NCI-H2196 treated with DMSO at 0.1 percent for 48 hours (cell line): ENCODE measurements at regions not wholly inside any gene's neighbourhood (a gene's known extent, or its start where the extent isn't known, plus 50 kb on each side); places are given as distances from the start of the nearest gene placed in this dataset.
"Not testable (repeated sequence)": the region's sequence is repeated elsewhere in the genome, so short reads cannot be mapped to it uniquely, and the experiment has no call there.

Source experiments
- DNase-seq: peaks from one replicate; lab custom pipeline; 2025; ENCODE audit not compliant: unreplicated experiment; lab: John Stamatoyannopoulos, UW

DNA sequence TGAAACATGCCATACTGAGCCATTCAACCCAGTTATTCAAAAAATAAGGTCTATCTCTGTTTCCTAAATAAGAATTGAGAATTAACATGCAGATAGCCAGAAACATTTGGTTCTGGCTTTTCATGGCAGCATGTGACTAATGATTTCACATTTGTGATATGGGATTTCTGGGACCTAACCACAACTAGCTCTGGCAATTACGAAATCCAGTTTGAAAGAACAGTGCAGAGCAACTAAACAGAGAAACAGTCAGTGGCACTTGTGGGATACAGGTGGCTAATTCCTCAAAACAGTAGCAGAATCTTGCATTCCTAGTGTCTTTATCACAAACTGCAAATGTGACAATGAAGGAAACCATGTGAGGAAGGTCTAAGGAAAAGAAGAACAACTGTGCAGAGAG lies 637.8 kb upstream of the CHAC2 start:
- DNase-seq = no peak

DNA sequence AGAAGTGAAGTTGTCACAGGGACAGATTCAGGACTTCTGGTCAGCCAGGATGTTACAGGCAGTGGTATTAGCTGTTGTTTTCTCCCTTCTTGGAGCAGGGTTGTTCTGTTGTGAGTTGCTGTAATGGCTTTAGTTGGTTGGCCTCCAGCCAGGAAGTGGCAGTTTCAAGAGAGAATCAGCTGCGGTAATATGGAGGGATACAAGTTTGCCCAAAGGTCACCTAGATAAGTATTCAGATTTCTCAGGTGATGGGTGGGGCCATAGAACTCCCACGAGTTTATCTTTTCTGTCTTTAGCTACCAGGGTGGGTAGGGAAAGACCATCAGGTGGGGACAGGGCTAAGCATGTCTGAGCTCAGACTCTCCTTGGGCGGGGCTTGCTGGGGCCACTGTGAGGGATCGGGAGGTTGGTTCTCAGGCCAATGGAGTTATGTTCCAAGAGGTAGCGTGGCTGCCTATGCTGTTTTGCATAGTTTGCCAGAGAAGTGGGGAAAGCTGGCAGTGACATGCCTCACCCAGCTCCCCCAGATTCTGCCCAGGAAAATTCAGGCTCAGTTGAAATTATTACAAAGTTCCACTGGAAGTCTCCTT lies 640.4 kb upstream of the CHAC2 start:
- no peak for DNase-seq

DNA sequence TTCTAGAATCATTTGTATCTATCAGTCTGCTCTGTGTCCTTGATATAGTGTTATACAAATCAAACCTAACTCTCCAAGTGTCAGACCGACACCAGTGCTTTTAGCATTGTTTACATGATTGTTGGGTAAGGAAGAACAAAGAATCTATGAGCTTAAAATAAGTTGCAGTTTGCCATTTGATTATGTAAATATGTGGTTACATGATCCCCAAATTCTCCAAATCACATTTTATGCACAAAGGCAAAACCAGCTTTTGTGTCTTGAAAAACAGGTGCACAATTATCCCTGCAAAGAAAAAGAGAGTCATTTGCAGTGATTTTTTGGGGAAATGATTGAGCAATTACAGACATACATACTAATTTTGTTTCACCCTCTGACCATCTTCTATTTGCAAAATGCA lies 652.6 kb upstream of the CHAC2 start:
- DNase-seq = no peak

GRCh38 chr2:53114582-53114981 lies 653.0 kb upstream of the CHAC2 start:
- DNase-seq = no peak

GRCh38 chr2:53112408-53112807 lies 655.2 kb upstream of the CHAC2 start:
- not testable (repeated sequence) for DNase-seq

- DNase-seq = no peak
These were observed 656.2 kb upstream of the CHAC2 start for GRCh38 chr2:53111406-53111805.

GRCh38 chr2:53111004-53111403 lies 656.6 kb upstream of the CHAC2 start:
- DNase-seq = no peak

- no peak for DNase-seq
These were observed 659.4 kb upstream of the CHAC2 start for GRCh38 chr2:53108246-53108645.

GRCh38 chr2:53104263-53104662 lies 663.3 kb upstream of the CHAC2 start:
- no peak for DNase-seq

DNA sequence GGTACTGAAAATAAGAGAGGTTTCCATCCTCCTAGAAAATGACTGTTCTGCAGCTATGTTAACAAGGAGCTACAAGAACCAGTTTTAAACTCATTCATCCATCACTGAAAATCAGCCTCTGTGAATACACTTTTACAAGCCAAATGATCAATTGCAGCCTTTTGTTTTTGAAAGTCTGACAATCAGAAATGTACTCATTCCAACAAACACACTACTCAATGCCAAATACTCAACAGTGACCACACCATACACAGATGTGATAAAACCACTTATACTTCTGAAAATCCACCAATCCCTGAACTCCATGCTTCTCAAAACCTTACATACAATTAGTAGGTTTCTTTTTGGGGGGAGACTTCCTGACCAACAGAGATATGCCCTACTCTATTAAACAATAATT lies 663.9 kb upstream of the CHAC2 start:
- no peak for DNase-seq

GRCh38 chr2:53098696-53099078 lies 668.9 kb upstream of the CHAC2 start:
- no peak for DNase-seq

DNA sequence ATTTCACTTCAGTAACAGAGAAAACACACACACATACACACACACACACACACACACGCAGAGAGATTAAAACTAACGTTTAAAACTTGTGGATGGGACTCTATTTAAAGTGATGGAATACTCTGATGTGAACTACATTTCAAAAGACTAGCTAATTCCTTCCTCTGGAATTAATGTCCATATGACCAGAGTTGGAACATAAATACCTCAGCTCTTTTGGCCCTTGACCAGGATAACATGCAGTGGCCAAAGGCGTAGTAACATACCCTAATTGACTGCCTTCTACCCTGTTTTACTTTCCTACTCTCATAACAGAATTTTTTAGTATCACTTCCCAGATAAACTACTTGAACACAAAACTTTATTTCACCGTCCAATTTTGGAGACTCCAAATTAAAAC lies 671.3 kb upstream of the CHAC2 start:
- DNase-seq = no peak

DNA sequence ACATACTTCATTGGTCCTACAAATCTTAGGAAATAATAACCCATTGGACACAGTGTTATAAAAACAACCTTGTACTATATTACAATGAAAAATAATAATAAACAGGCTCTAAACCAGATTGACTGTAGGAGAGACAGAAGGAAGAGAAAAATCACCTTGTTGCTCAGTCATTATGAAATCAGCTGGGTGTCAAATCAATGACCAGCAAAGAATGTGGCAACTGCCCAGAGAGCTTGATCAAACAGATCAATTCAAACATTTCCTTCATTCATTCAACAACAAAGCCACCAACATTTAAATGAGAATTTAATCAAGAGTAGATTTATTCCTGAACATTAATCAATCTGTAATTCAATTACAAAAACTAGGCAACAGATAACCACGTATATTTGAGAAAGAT lies 671.9 kb upstream of the CHAC2 start:
- DNase-seq = no peak

GRCh38 chr2:53095227-53095626 lies 672.4 kb upstream of the CHAC2 start:
- DNase-seq = no peak

GRCh38 chr2:53093355-53093754 lies 674.2 kb upstream of the CHAC2 start:
- DNase-seq = no peak

- DNase-seq = no peak
These were observed 676.4 kb upstream of the CHAC2 start for GRCh38 chr2:53091183-53091582.

DNA sequence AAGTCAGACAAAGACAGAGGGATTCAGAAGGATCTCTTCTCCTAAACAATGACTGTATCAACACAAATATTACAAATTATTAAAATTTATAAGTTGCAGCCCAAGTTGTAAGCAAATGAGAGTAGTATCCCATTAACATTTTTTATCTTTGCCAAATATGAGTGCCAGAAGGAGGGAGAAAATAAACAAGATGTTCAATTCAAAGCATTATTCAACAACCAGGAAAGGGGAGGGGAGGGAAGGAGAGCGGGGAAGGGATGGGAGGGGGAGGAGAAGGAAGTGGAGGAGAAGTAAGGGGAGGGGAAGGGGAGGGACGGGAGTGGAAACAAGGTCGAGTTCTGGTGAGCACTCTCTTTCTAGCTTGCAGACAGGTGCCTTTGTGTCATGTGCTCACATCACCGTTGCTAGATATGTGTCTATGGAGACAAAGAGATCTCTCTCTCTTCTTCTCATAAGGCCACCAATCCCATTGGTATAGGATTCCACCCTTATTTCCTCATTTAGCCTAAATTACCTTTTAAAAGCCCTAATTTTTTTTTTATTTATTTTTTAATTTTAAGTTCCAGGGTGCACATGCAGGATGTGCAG lies 679.6 kb upstream of the CHAC2 start:
- DNase-seq = no peak

- DNase-seq = no peak
These were observed 680.2 kb upstream of the CHAC2 start for GRCh38 chr2:53087262-53087873.

DNA sequence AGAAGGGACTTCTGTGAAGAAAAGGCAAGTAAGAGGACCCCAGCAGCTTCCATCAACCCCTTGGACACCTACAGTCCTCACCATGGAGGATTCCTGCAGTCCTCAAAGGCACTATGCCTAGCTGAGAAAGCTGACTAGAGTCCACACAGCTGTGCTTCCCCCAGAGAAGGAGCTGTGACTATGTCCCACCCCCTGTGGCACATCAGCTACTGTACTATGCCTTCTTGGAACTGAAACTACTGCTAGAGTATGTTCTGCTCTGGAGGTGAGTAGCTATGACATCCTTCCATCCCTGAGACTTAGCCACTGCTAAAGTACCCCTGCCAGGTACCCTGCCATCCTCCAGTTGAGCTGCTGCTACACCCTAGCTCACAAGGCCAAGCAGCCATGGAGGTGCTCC lies 690.2 kb upstream of the CHAC2 start:
- DNase-seq = no peak

DNA sequence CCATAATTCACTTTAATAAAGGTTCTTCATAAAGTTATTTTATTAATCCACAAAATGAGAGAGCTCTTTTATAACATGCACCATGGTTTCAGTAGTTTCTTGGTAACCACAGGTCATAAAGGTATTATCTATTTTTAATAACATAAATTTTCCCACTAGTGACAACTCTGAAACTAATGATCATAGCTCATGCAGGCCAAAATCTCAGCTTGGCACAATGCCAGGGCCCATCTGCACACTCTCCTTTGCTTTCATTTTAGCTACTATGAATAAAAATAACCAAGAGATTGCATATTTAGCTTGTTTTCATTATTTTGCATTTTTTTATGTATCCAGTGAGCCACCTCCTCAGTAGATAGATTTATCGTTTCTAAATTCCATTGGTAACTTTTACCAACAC lies 691.8 kb upstream of the CHAC2 start:
- no peak for DNase-seq

- DNase-seq = no peak
These were observed 700.1 kb upstream of the CHAC2 start for GRCh38 chr2:53067533-53067932.

GRCh38 chr2:53067056-53067455 lies 700.5 kb upstream of the CHAC2 start:
- no peak for DNase-seq

- DNase-seq = no peak
These were observed 703.5 kb upstream of the CHAC2 start for GRCh38 chr2:53064154-53064553.
